Activated CD4-positive, alpha-beta T cell treated with anti-CD3 and anti-CD28 coated beads, Interleukin-2, amount 10 ng/mL, durations not matched to agents 24 days and 14 days (primary cell): ENCODE measurements at regions not wholly inside any gene's neighbourhood (a gene's known extent, or its start where the extent isn't known, plus 50 kb on each side); places are given as distances from the start of the nearest gene placed in this dataset.
"Not testable (repeated sequence)": the region's sequence is repeated elsewhere in the genome, so short reads cannot be mapped to it uniquely, and the experiment has no call there.

Source experiments
- DNase-seq: peaks from one replicate; pipeline ENCODE4 v3.0.0; 2022
- H3K27ac Mint-ChIP-seq: one replicate; pipeline ENCODE4 v1.8.0; 2022; ENCODE audit warnings: mild to moderate bottlenecking, mixed read lengths
- H3K27me3 Mint-ChIP-seq: one replicate; pipeline ENCODE4 v1.8.0; 2022; ENCODE audit warnings: mixed read lengths
- H3K36me3 Mint-ChIP-seq: one replicate; pipeline ENCODE4 v1.8.0; 2022; ENCODE audit warnings: low read depth, mild to moderate bottlenecking, mixed read lengths
- H3K4me1 Mint-ChIP-seq: one replicate; pipeline ENCODE4 v1.8.0; 2021; ENCODE audit warnings: mixed read lengths
- H3K4me3 Mint-ChIP-seq: one replicate; pipeline ENCODE4 v1.8.0; 2022; ENCODE audit warnings: mild to moderate bottlenecking, moderate library complexity, mixed read lengths
- H3K9me3 Mint-ChIP-seq: one replicate; pipeline ENCODE4 v1.8.0; 2021; ENCODE audit warnings: mixed read lengths
- intact Hi-C: fragments of 100-400 bp; cut with micrococcal nuclease; formaldehyde crosslinking; loops from one replicate; pipeline ENCODE4 v1.15.1; 2023

DNA sequence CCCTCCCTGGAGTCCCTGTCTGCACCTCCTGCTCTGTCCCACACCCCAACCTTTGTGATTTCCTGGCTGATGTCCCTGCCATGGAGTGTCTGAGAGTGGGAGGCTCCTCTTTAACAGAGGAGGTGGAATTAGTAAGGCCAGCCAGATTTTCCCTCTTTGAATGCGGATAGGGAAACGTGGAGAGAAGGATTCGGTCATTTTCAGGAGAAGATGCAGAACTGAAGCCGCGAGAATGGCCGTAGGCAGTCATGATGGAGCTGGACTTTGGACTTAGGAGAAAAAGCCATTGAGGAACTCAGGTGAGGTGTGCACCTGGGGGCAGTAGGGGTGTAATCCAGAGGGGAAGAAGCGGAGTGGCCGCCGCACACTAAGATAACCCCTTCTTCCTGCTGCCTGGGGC, 138.1 kb upstream of the ATP10A start:
- H3K4me1 Mint-ChIP-seq = no peaks in the 10 kb centered on the region
- H3K4me3 Mint-ChIP-seq = no peak overlapping the region
- no peaks in the 10 kb centered on the region for H3K27me3 Mint-ChIP-seq
- H3K36me3 Mint-ChIP-seq = no peaks in the 10 kb centered on the region
- H3K27ac Mint-ChIP-seq = no peak overlapping the region
- DNase-seq = no peak
- intact Hi-C loops = no loop called here
- H3K9me3 Mint-ChIP-seq = no peaks in the 10 kb centered on the region

DNA sequence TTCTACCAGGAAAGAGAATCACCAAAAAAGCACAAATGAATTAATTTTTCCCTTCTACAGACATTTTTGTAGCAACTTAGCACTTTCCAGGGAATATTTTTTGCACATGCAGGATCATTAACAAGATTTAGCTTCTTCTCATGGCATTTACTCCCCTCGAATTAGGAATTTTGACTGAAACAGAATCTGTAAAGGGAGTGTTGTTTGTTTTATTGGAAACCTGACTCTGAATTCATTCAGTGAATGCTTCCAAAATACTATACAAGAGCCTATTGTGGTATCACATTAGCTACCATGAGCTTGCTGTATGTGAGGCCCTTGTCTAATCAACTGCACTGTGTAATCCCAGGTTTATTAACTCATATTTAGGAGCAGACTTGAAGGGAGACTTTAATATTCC, 130.4 kb upstream of the ATP10A start:
- no peaks in the 10 kb centered on the region for H3K9me3 Mint-ChIP-seq
- H3K4me3 Mint-ChIP-seq = no peak overlapping the region
- no peaks in the 10 kb centered on the region for H3K27me3 Mint-ChIP-seq
- H3K36me3 Mint-ChIP-seq = no peaks in the 10 kb centered on the region
- H3K4me1 Mint-ChIP-seq = no peaks in the 10 kb centered on the region
- no peak for DNase-seq
- no peak overlapping the region for H3K27ac Mint-ChIP-seq
- intact Hi-C loops = no loop called here

- Mint-ChIP-seq H3K4me1 (no peaks in the 10 kb centered on the region), H3K4me3 (no peak overlapping the region), H3K9me3 (no peaks in the 10 kb centered on the region), H3K36me3 (no peaks in the 10 kb centered on the region), H3K27me3 (no peaks in the 10 kb centered on the region), H3K27ac (no peak overlapping the region)
- intact Hi-C loops = no loop called here
- no peak for DNase-seq
Measured at GRCh38 chr15:25990220-25990619, 127.1 kb upstream of the ATP10A start.

- Mint-ChIP-seq H3K36me3 (no peaks in the 10 kb centered on the region), H3K9me3 (no peaks in the 10 kb centered on the region), H3K27me3 (no peaks in the 10 kb centered on the region), H3K4me1 (no peaks in the 10 kb centered on the region), H3K27ac (no peak overlapping the region), H3K4me3 (no peak overlapping the region)
- intact Hi-C loops = no loop called here
- DNase-seq = no peak
Measured at GRCh38 chr15:25989327-25989726, 126.2 kb upstream of the ATP10A start.

GRCh38 chr15:25988716-25989115, 125.6 kb upstream of the ATP10A start:
- H3K4me1 Mint-ChIP-seq, DNase-seq, H3K27ac Mint-ChIP-seq, H3K36me3 Mint-ChIP-seq, intact Hi-C loops, H3K27me3 Mint-ChIP-seq, H3K4me3 Mint-ChIP-seq, H3K9me3 Mint-ChIP-seq: not testable (repeated sequence)

DNA sequence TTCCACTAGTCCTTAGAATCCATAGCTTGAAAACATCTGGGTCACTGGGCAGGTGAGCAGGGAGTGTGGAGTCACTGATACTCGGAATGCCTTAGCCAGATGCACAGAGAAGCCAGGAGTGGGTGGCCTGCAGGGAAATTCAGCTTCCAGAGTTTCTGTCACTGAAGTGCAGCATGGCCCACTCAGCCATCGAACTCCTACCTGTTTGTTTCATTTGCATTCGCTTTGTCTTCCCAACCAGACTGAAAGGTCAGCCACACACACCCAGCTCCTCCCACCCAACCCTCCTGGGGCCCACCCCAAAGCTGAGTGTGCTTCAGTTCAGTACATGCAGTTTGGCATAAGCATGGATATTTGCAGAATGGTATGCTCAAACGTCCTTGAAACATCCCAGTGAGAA, 124.5 kb upstream of the ATP10A start:
- no peaks in the 10 kb centered on the region for H3K4me1 Mint-ChIP-seq
- H3K27me3 Mint-ChIP-seq = no peaks in the 10 kb centered on the region
- no peaks in the 10 kb centered on the region for H3K36me3 Mint-ChIP-seq
- intact Hi-C loops = no loop called here
- no peaks in the 10 kb centered on the region for H3K9me3 Mint-ChIP-seq
- DNase-seq = no peak
- H3K4me3 Mint-ChIP-seq = no peak overlapping the region
- no peak overlapping the region for H3K27ac Mint-ChIP-seq

DNA sequence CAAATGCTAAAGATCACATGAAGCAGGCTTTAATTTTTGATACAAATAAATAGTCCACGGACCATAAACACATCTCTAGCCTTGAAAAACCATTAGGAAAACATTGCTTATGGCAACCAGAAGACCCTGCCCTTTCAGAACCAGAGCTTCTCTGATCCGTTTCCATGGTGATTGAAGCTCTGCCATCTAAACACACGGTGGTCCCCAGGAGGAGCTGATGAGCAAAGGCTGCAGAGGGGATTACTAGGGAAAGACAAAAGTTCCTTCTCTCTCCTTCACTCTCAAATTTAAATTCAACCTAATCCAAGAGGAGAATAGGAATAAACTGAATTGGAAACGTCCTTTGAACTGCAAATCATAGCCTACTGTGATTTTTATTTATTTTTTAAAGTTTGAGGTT, 122.0 kb upstream of the ATP10A start:
- no peaks in the 10 kb centered on the region for H3K36me3 Mint-ChIP-seq
- H3K4me1 Mint-ChIP-seq = no peaks in the 10 kb centered on the region
- H3K9me3 Mint-ChIP-seq = no peaks in the 10 kb centered on the region
- intact Hi-C loops = no loop called here
- H3K27ac Mint-ChIP-seq = no peak overlapping the region
- no peak for DNase-seq
- H3K27me3 Mint-ChIP-seq = peaks cover 2% of the 10 kb centered on the region
- H3K4me3 Mint-ChIP-seq = no peak overlapping the region

GRCh38 chr15:25982736-25983135, 119.6 kb upstream of the ATP10A start:
- H3K27ac Mint-ChIP-seq = no peak overlapping the region
- no peak overlapping the region for H3K4me3 Mint-ChIP-seq
- intact Hi-C loops = no loop called here
- H3K9me3 Mint-ChIP-seq = no peaks in the 10 kb centered on the region
- peaks cover 4% of the 10 kb centered on the region for H3K27me3 Mint-ChIP-seq
- H3K36me3 Mint-ChIP-seq = no peaks in the 10 kb centered on the region
- no peaks in the 10 kb centered on the region for H3K4me1 Mint-ChIP-seq
- no peak for DNase-seq

- no peak overlapping the region for H3K4me3 Mint-ChIP-seq
- H3K27ac Mint-ChIP-seq = no peak overlapping the region
- peaks cover 4% of the 10 kb centered on the region for H3K27me3 Mint-ChIP-seq
- intact Hi-C loops = no loop called here
- DNase-seq = no peak
- H3K4me1 Mint-ChIP-seq = no peaks in the 10 kb centered on the region
- H3K36me3 Mint-ChIP-seq = no peaks in the 10 kb centered on the region
- no peaks in the 10 kb centered on the region for H3K9me3 Mint-ChIP-seq
Measured at GRCh38 chr15:25981114-25981513, 118.0 kb upstream of the ATP10A start.

- Mint-ChIP-seq H3K27ac (no peak overlapping the region), H3K4me1 (no peaks in the 10 kb centered on the region), H3K4me3 (no peak overlapping the region), H3K9me3 (no peaks in the 10 kb centered on the region), H3K36me3 (no peaks in the 10 kb centered on the region), H3K27me3 (peaks cover 8% of the 10 kb centered on the region)
- intact Hi-C loops = no loop called here
- no peak for DNase-seq
Measured at GRCh38 chr15:25972141-25972675, 109.1 kb upstream of the ATP10A start.

DNA sequence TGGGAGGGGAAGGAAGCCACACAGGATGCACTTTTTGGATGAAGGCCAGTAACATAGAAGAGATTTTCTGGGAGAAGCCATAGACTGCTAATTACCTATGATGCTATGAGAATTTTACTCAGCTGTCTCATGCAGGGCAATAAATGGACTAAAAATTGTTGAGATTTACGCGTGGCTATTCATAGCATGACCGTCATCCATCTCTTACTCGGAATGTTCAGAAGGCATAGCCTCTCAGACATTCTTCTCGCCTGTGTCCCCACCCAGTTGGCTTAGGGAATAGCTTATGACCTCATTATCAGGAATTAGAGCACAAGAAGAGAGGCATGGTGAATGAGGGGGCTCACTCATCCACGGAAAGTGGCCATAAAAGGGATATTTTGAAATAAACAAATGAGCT, 107.9 kb upstream of the ATP10A start:
- no peak for DNase-seq
- intact Hi-C loops = no loop called here
- Mint-ChIP-seq H3K36me3 (no peaks in the 10 kb centered on the region), H3K27ac (no peak overlapping the region), H3K27me3 (peaks cover 8% of the 10 kb centered on the region), H3K4me3 (no peak overlapping the region), H3K4me1 (no peaks in the 10 kb centered on the region), H3K9me3 (no peaks in the 10 kb centered on the region)

- intact Hi-C loops = no loop called here
- no peak for DNase-seq
- Mint-ChIP-seq H3K9me3 (no peaks in the 10 kb centered on the region), H3K4me3 (no peak overlapping the region), H3K36me3 (no peaks in the 10 kb centered on the region), H3K27ac (no peak overlapping the region), H3K4me1 (no peaks in the 10 kb centered on the region), H3K27me3 (peaks cover 8% of the 10 kb centered on the region)
Measured at GRCh38 chr15:25969886-25970285, 106.8 kb upstream of the ATP10A start.

- H3K27ac Mint-ChIP-seq = no peak overlapping the region
- no peak overlapping the region for H3K4me3 Mint-ChIP-seq
- H3K9me3 Mint-ChIP-seq = no peaks in the 10 kb centered on the region
- intact Hi-C loops = no loop called here
- peaks cover 8% of the 10 kb centered on the region for H3K27me3 Mint-ChIP-seq
- H3K4me1 Mint-ChIP-seq = no peaks in the 10 kb centered on the region
- no peak for DNase-seq
- no peaks in the 10 kb centered on the region for H3K36me3 Mint-ChIP-seq
Measured at GRCh38 chr15:25967116-25967515, 104.0 kb upstream of the ATP10A start.

GRCh38 chr15:25965326-25965725, 102.2 kb upstream of the ATP10A start:
- H3K27me3 Mint-ChIP-seq = peaks cover 8% of the 10 kb centered on the region
- DNase-seq = no peak
- intact Hi-C loops = no loop called here
- no peaks in the 10 kb centered on the region for H3K9me3 Mint-ChIP-seq
- H3K27ac Mint-ChIP-seq = no peak overlapping the region
- H3K36me3 Mint-ChIP-seq = no peaks in the 10 kb centered on the region
- no peak overlapping the region for H3K4me3 Mint-ChIP-seq
- no peaks in the 10 kb centered on the region for H3K4me1 Mint-ChIP-seq

DNA sequence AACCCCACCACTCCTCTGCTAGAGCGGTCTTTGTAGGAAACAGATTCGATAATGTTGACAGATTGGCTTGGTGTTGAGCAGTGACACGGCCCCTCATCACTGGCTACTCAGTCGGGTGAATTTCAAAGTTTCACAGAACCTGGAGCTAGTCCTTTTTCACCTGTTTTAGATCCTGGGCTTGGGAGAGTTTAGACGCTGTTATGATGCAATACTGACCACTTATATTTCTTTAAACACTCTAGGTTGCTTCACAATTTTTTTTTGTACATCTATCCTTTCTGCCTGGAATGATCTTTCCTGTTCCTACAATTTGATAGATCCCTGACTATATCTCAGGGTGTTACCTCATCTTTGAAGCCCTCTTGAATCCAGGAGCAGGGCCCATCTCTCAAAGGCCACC, 97.1 kb upstream of the ATP10A start:
- H3K27ac Mint-ChIP-seq = no peak overlapping the region
- H3K36me3 Mint-ChIP-seq = no peaks in the 10 kb centered on the region
- intact Hi-C loops = no loop called here
- no peak for DNase-seq
- no peaks in the 10 kb centered on the region for H3K9me3 Mint-ChIP-seq
- H3K4me3 Mint-ChIP-seq = no peak overlapping the region
- H3K4me1 Mint-ChIP-seq = no peaks in the 10 kb centered on the region
- H3K27me3 Mint-ChIP-seq = no peaks in the 10 kb centered on the region
